HCT116 (cell line): ENCODE measurements at regions not wholly inside any gene's neighbourhood (a gene's known extent, or its start where the extent isn't known, plus 50 kb on each side); places are given as distances from the start of the nearest gene placed in this dataset.

Experiments
- ATAC-seq: fragments of 200-7000 bp; cut with Tn5 transposase; 2 replicates; pipeline ENCODE4 v1.9.1; 2020; ENCODE audit warnings: mild to moderate bottlenecking, moderate library complexity
- BruUV-seq: library from RNA; stranded (reverse); fragments of 400-500 nt; replicated peaks from 2 replicates; lab custom pipeline; 2021; lab: Mats Ljungman, UMichigan
- CTCF ChIA-PET: fragments of 300-600 bp; sonication (Branson Sonifier 250); formaldehyde crosslinking; loops from one replicate; lab custom pipeline; 2021; ENCODE audit warnings: antibody characterized with exemption; lab: Charles Lee
- POLR2A ChIA-PET: fragments of 300-600, 350-600 bp; sonication (Branson Sonifier 250); formaldehyde crosslinking; loops from one replicate; lab custom pipeline; 2021; ENCODE audit warnings: antibody characterized with exemption; lab: Charles Lee
- RAD21 ChIA-PET, 2 experiments: fragments of 300-600 bp; sonication (Branson Sonifier 250); formaldehyde crosslinking; loops; one replicate each; lab custom pipeline; 2023; ENCODE audit warnings: low total read pairs in 2 of 2; ENCODE audit not compliant: uncharacterized antibody in 2 of 2, unreplicated experiment in 2 of 2, low non-redundant PET in 1 of 2; lab: Charles Lee
- DNase-seq: peaks from one replicate; pipeline ENCODE4 v3.0.0-alpha.2; 2010; ENCODE audit warnings: low read depth, low spot score
- H2AFZ ChIP-seq: fragments of 200-600 bp; shearing (Covaris generic), sonication (generic); 2 replicates; pipeline ENCODE4 v1.6.1; 2017; ENCODE audit warnings: low read depth, mixed run types, mixed read lengths, antibody characterized with exemption, low read length; ENCODE audit not compliant: poor library complexity, severe bottlenecking
- H3K27ac ChIP-seq: 2 replicates; pipeline ENCODE4 v1.5.1; 2012; ENCODE audit warnings: low read depth, low read length
- H3K27me3 ChIP-seq: fragments of 200-600 bp; sonication (generic); 2 replicates; pipeline ENCODE4 v1.6.1; 2016; ENCODE audit warnings: mixed run types, low read length, mixed read lengths; ENCODE audit not compliant: insufficient read depth
- H3K36me3 ChIP-seq, 2 experiments: fragments of 200-500 bp in 1 of 2; fragments of 200-600 bp in 1 of 2; sonication (Bioruptor generic) in 1 of 2; sonication (generic) in 1 of 2; 2 replicates each; pipeline versions ENCODE4 v1.5.1 to v1.6.1; 2014 to 2016; ENCODE audit warnings: low read length in 2 of 2, inconsistent platforms in 1 of 2, mixed read lengths in 1 of 2, mixed run types in 1 of 2; ENCODE audit not compliant: insufficient read depth in 2 of 2, control insufficient read depth in 1 of 2
- H3K4me1 ChIP-seq, 2 experiments: fragments of 200-600 bp in 1 of 2; sonication (generic) in 1 of 2; 2 replicates each; pipeline versions ENCODE4 v1.5.1 to v1.6.1; 2012 to 2017; ENCODE audit warnings: low read length in 2 of 2, inconsistent platforms in 1 of 2, mild to moderate bottlenecking in 1 of 2, mixed read lengths in 1 of 2, mixed run types in 1 of 2, moderate library complexity in 1 of 2; ENCODE audit not compliant: insufficient read depth in 2 of 2, control insufficient read depth in 1 of 2
- H3K4me2 ChIP-seq: fragments of 200-600 bp; sonication (generic); 2 replicates; pipeline ENCODE4 v1.6.1; 2017; ENCODE audit warnings: mixed run types, low read length, mixed read lengths
- H3K4me3 ChIP-seq, 2 experiments: fragments of 200-600 bp in 1 of 2; sonication (generic) in 1 of 2; replicated peaks in 1 of 2; 2 replicates each; pipeline ENCODE4 v1.5.1; 2011 to 2016; ENCODE audit warnings: low read length in 2 of 2, control low read depth in 1 of 2, low read depth in 1 of 2, mild to moderate bottlenecking in 1 of 2, mixed read lengths in 1 of 2, mixed run types in 1 of 2
- H3K79me2 ChIP-seq: fragments of 200-600 bp; sonication (generic); 2 replicates; pipeline ENCODE4 v1.6.1; 2017; ENCODE audit warnings: mild to moderate bottlenecking, mixed run types, low read length, moderate library complexity, mixed read lengths; ENCODE audit not compliant: insufficient read depth
- H3K9ac ChIP-seq: fragments of 200-600 bp; sonication (generic); 2 replicates; pipeline ENCODE4 v1.6.1; 2016; ENCODE audit warnings: low read length, mixed read lengths
- H3K9me2 ChIP-seq: fragments of 200-600 bp; sonication (generic), shearing (Covaris generic); 2 replicates; pipeline ENCODE4 v1.6.1; 2017; ENCODE audit warnings: mixed run types, mild to moderate bottlenecking, moderate library complexity; ENCODE audit not compliant: insufficient read depth
- H3K9me3 ChIP-seq, 2 experiments: fragments of 200-500 bp in 1 of 2; fragments of 200-600 bp in 1 of 2; sonication (Bioruptor generic) in 1 of 2; sonication (generic) in 1 of 2; 2 replicates each; pipeline ENCODE4 v1.6.1; 2014 to 2017; ENCODE audit warnings: low read length in 2 of 2, mixed read lengths in 2 of 2, inconsistent platforms in 1 of 2, low read depth in 1 of 2, mild to moderate bottlenecking in 1 of 2, mixed run types in 1 of 2, moderate library complexity in 1 of 2; ENCODE audit not compliant: control insufficient read depth in 1 of 2, insufficient read depth in 1 of 2
- H4K20me1 ChIP-seq: fragments of 200-600 bp; sonication (generic), shearing (Covaris generic); 2 replicates; pipeline ENCODE4 v1.6.1; 2017; ENCODE audit warnings: mixed run types, mild to moderate bottlenecking, moderate library complexity; ENCODE audit not compliant: insufficient read depth
- CEBPB ChIP-seq: IDR thresholded peaks from 2 replicates; pipeline ENCODE4 v1.6.1; 2012; ENCODE audit warnings: low read depth
- POLR2A ChIP-seq: IDR thresholded peaks from 2 replicates; pipeline ENCODE4 v1.7.0; 2011; ENCODE audit warnings: borderline replicate concordance; ENCODE audit not compliant: insufficient read depth, insufficient read length; ENCODE audit errors: extremely low read depth
- POLR2AphosphoS5 ChIP-seq: IDR thresholded peaks from 2 replicates; pipeline ENCODE4 v1.6.1; 2011; ENCODE audit warnings: mild to moderate bottlenecking, low read depth, low read length, moderate library complexity
- RAD21 ChIP-seq: IDR thresholded peaks from 2 replicates; pipeline ENCODE4 v1.6.1; 2012; ENCODE audit warnings: low read depth, mild to moderate bottlenecking
- SIN3A ChIP-seq: IDR thresholded peaks from 2 replicates; pipeline ENCODE4 v1.6.1; 2012; ENCODE audit warnings: low read depth
- SP1 ChIP-seq: IDR thresholded peaks from 2 replicates; pipeline ENCODE4 v1.6.1; 2012; ENCODE audit warnings: low read depth
- ZFX ChIP-seq: fragments of 450-650 bp; IDR thresholded peaks from 2 replicates; pipeline ENCODE4 v1.6.1; 2017
- intact Hi-C: fragments of 100-400 bp; cut with micrococcal nuclease; formaldehyde crosslinking; loops from 2 replicates; pipeline ENCODE4 v1.10.0; 2022
- TF ChIP-seq, protein P1 (sequence below), 3 experiments: fragments of 200-600 bp in 1 of 3; sonication (generic) in 1 of 3; IDR thresholded peaks in 2 of 3; conservative IDR thresholded peaks in 1 of 3; 2 replicates each; pipeline ENCODE4 v1.5.1; 2012 to 2017; ENCODE audit warnings: low read depth in 2 of 3, low read length in 2 of 3, antibody characterized with exemption in 1 of 3, borderline replicate concordance in 1 of 3, control low read depth in 1 of 3, mild to moderate bottlenecking in 1 of 3, mixed read lengths in 1 of 3, mixed run types in 1 of 3, moderate library complexity in 1 of 3; ENCODE audit not compliant: insufficient read depth in 1 of 3
- TF ChIP-seq, protein P2 (sequence below): IDR thresholded peaks from 2 replicates; pipeline ENCODE4 v1.6.1; 2011; ENCODE audit warnings: mild to moderate bottlenecking, low read length, moderate library complexity; ENCODE audit not compliant: insufficient replicate concordance; ENCODE audit errors: extremely low read depth
- TF ChIP-seq, protein P3 (sequence below): IDR thresholded peaks from 2 replicates; pipeline ENCODE4 v1.6.1; 2012

DNA sequence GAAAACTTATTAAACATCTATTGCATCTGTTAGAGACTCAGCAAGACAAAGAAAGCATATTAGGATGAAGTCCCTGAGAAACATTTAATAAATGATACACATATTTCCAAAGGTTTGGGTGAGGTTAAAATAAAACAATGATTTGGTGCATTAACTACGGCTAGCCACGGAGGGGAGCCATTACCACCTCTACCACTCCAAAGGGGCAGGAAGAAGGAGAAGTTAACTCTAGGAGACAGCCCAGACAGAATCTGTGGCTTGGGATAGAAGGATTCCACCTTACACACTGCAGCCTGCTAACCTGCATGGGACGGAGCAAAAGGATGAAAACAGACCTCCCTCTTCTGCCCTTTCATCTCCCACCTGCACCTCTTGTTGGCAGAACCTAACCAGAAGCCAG lies 189.1 kb upstream of the C1QTNF7 start:
- no peak overlapping the region for H3K9ac ChIP-seq
- no peaks in the 10 kb centered on the region; the same call in 1 of the 2 replicates for H3K27me3 ChIP-seq
- ChIA-PET POLR2A (no interaction called here), CTCF (interaction anchor here (0.7 to 1.9 kb wide), 2 partner anchors 158 to 219 kb away, joined by 5 to 7 read pairs; no protein-coding TSS in a partner anchor), RAD21 (interaction anchor here in 1 of 2 experiments (0.9 kb wide), 1 partner anchor 490 kb away, joined by 3 read pairs; no protein-coding TSS in a partner anchor)
- no peaks in the 10 kb centered on the region for H3K9me3 ChIP-seq
- no peak for DNase-seq
- no peaks in the 10 kb centered on the region for H3K36me3 ChIP-seq
- no peaks in the 10 kb centered on the region for H3K79me2 ChIP-seq
- no peak overlapping the region for H3K27ac ChIP-seq
- intact Hi-C loops, result loop anchor here (1.0 kb wide), 2 partner anchors 158 to 219 kb away; no protein-coding TSS in a partner anchor
- no TSS peak for BruUV-seq
- peak; percentile 91 for ATAC-seq
- no peak overlapping the region for H2AFZ ChIP-seq
- no peak for TF ChIP-seq POLR2AphosphoS5
- TF ChIP-seq POLR2A, result no peak
- no peak for TF ChIP-seq SP1
- no peak for TF ChIP-seq ZFX
- peak; percentile 73 for TF ChIP-seq RAD21
- TF ChIP-seq, protein P1, sequence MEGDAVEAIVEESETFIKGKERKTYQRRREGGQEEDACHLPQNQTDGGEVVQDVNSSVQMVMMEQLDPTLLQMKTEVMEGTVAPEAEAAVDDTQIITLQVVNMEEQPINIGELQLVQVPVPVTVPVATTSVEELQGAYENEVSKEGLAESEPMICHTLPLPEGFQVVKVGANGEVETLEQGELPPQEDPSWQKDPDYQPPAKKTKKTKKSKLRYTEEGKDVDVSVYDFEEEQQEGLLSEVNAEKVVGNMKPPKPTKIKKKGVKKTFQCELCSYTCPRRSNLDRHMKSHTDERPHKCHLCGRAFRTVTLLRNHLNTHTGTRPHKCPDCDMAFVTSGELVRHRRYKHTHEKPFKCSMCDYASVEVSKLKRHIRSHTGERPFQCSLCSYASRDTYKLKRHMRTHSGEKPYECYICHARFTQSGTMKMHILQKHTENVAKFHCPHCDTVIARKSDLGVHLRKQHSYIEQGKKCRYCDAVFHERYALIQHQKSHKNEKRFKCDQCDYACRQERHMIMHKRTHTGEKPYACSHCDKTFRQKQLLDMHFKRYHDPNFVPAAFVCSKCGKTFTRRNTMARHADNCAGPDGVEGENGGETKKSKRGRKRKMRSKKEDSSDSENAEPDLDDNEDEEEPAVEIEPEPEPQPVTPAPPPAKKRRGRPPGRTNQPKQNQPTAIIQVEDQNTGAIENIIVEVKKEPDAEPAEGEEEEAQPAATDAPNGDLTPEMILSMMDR (IDR thresholded peaks at IDR 0.05 in 2 of 3, conservative IDR thresholded peaks at IDR 0.05 in 1 of 3; ENCODE audit: borderline replicate concordance in 1 of 3, insufficient read depth in 1 of 3, low read depth in 2 of 3, low read length in 2 of 3), result peak; percentile 45 to 67 (median 65); a peak in 4 of 6 replicates
- H3K4me1 ChIP-seq, result no peaks in the 10 kb centered on the region
- no peaks in the 10 kb centered on the region for H4K20me1 ChIP-seq
- no peak overlapping the region for H3K4me3 ChIP-seq
- H3K4me2 ChIP-seq, result no peak overlapping the region
- no peaks in the 10 kb centered on the region for H3K9me2 ChIP-seq

DNA sequence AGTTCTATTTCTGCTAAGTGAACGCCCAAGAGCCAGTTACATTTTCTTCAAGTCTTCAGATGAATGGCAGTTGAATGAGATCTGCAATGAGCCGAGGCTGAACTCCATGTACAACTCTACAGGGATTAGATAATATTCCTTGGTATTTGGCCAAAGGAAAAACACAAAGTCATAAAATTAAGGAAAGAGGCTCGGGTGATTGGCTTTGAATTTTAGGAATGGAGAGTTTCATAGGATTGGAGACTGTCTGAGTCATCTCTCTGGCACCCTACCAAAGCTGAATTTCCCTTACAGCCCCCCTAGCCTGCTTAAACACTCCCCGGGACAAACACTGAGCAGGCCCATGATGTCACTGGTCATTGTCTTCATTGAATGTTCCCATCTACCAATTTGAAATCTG lies 188.0 kb upstream of the C1QTNF7 start:
- H3K4me3 ChIP-seq, result no peak overlapping the region
- H3K9me2 ChIP-seq, result no peaks in the 10 kb centered on the region
- intact Hi-C loops, result no loop called here
- no peak overlapping the region for H2AFZ ChIP-seq
- H3K36me3 ChIP-seq, result no peaks in the 10 kb centered on the region
- peaks cover 0 to 6% of the 10 kb centered on the region in 2 experiments; a peak in 1 of 4 replicates for H3K4me1 ChIP-seq
- no TSS peak for BruUV-seq
- RAD21 ChIA-PET, result no interaction called here
- CTCF ChIA-PET, result interaction anchor here (1.9 kb wide), 1 partner anchor 156 kb away, joined by 7 read pairs; no protein-coding TSS in a partner anchor
- no peaks in the 10 kb centered on the region for H3K9me3 ChIP-seq
- H3K9ac ChIP-seq, result no peak overlapping the region
- H4K20me1 ChIP-seq, result no peaks in the 10 kb centered on the region
- POLR2A ChIA-PET, result no interaction called here
- no peak for ATAC-seq
- DNase-seq, result no peak
- H3K27me3 ChIP-seq, result no peaks in the 10 kb centered on the region; the same call in 1 of the 2 replicates
- no peaks in the 10 kb centered on the region for H3K79me2 ChIP-seq
- H3K27ac ChIP-seq, result no peak overlapping the region
- H3K4me2 ChIP-seq, result no peak overlapping the region
- TF ChIP-seq SIN3A (no peak), SP1 (no peak), CEBPB (no peak), POLR2A (no peak), RAD21 (no peak), ZFX (no peak)
- TF ChIP-seq, protein P1 (IDR thresholded peaks at IDR 0.05 in 2 of 3, conservative IDR thresholded peaks at IDR 0.05 in 1 of 3; ENCODE audit: borderline replicate concordance in 1 of 3, insufficient read depth in 1 of 3, low read depth in 2 of 3, low read length in 2 of 3), result no peak
- TF ChIP-seq, protein P2, sequence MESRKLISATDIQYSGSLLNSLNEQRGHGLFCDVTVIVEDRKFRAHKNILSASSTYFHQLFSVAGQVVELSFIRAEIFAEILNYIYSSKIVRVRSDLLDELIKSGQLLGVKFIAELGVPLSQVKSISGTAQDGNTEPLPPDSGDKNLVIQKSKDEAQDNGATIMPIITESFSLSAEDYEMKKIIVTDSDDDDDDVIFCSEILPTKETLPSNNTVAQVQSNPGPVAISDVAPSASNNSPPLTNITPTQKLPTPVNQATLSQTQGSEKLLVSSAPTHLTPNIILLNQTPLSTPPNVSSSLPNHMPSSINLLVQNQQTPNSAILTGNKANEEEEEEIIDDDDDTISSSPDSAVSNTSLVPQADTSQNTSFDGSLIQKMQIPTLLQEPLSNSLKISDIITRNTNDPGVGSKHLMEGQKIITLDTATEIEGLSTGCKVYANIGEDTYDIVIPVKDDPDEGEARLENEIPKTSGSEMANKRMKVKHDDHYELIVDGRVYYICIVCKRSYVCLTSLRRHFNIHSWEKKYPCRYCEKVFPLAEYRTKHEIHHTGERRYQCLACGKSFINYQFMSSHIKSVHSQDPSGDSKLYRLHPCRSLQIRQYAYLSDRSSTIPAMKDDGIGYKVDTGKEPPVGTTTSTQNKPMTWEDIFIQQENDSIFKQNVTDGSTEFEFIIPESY, result no peak
- TF ChIP-seq, protein P3, sequence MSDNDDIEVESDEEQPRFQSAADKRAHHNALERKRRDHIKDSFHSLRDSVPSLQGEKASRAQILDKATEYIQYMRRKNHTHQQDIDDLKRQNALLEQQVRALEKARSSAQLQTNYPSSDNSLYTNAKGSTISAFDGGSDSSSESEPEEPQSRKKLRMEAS, result no peak
